SH-SY5Y (cell line): ENCODE measurements at regions not wholly inside any gene's neighbourhood (a gene's known extent, or its start where the extent isn't known, plus 50 kb on each side); places are given as distances from the start of the nearest gene placed in this dataset.

Experiments
- GATA2 ChIP-seq: IDR thresholded peaks from 2 replicates; pipeline ENCODE4 v1.6.1; 2011; ENCODE audit warnings: mild to moderate bottlenecking, low read depth, low read length
- GATA3 ChIP-seq: IDR thresholded peaks from 2 replicates; pipeline ENCODE4 v1.6.1; 2011; ENCODE audit warnings: low read depth, mild to moderate bottlenecking, low read length, moderate library complexity

- TF ChIP-seq GATA3 (no peak), GATA2 (no peak)
Measured at GRCh38 chr16:8247993-8248392, 342.3 kb downstream of the TMEM114 start.

- TF ChIP-seq GATA3 (no peak), GATA2 (no peak)
Measured at GRCh38 chr16:8243981-8244380, 346.3 kb downstream of the TMEM114 start.

DNA sequence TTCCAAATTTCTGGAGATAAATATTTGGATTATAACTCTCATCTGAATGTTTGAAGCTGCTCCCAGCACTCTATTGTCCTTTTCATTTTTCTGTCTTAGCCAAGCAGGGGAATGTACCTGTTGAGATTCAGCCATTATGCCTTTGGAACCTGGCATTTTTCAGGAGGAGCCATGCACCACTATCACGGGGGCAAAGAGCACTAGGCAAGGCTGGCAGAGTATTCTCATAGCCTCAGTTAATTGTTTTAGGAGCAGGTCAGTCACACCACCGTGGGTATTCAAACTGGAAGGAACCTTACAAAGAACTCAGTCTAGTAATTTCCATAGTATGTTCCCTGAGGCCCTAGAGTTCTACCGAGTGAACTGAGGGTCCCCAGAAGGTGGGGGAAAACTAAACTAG is 348.9 kb downstream of the TMEM114 start:
- TF ChIP-seq GATA2 (no peak), GATA3 (no peak)

DNA sequence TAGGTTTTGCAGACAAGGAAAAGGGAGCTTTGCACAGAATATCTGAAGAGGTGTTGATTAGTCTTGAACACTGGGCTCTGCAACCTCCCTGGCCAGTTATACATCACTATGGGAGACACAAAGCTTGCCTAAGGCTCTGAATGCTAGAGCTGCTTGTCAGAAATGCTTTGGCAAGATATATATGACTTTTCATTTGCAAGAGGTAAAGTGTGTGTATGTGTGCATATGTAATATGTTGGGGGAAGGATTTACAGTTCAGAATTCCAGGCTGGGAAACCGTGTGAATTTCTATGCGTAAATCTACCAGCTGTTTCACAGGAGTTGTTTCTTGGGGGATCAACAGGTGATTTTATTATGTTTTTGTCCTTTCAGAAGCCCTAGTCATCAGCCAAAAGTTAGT is 350.9 kb downstream of the TMEM114 start:
- TF ChIP-seq GATA3 (no peak), GATA2 (no peak)

GRCh38 chr16:8237452-8237851 is 352.9 kb downstream of the TMEM114 start:
- no peak for TF ChIP-seq GATA3
- TF ChIP-seq GATA2 = no peak

DNA sequence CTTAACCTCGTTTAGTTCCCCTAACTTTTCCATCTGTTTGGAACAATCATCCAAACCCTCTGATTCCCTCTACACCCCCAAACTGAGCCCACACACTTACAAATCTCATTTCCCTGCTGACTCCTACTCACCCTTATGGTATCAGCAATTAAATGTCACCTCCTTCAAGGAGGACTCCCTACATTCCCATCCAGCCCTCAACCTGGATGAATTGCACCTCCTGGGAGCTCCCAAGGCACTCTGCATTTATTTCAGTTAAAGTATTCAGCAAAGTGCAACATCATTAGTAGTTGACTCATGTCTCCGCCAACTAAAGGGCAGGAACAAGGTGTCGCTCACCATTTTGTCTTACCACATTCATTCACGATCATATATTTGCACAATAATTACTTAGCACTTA is 353.5 kb downstream of the TMEM114 start:
- no peak for TF ChIP-seq GATA3
- TF ChIP-seq GATA2 = no peak

- TF ChIP-seq GATA3 (no peak), GATA2 (no peak)
Measured at GRCh38 chr16:8230497-8230896, 359.8 kb downstream of the TMEM114 start.

DNA sequence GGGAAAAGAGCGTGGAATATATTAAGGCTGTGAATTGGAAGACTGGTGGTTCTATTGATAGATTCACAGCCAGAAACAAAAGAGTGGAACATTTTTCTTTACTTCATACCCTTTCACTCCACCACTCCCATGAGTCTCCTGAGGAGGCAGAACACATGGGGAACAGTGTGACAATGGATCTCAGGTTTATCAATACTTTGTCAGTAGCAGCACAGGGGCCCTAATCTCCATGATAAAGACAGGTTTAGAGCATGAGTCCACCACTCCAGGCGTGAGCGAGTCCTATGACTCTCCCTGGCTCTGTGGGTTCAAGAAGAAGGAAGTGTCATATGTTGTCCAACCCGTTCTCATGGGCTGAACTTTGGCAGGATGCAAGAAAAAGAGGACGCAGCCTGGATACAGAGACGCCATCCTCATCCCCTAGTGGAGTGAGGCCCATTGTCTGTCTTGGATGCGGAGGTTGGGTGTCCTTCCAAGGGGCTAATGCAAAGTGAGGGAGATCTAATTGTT is 361.2 kb downstream of the TMEM114 start:
- TF ChIP-seq GATA2 (no peak), GATA3 (no peak)

DNA sequence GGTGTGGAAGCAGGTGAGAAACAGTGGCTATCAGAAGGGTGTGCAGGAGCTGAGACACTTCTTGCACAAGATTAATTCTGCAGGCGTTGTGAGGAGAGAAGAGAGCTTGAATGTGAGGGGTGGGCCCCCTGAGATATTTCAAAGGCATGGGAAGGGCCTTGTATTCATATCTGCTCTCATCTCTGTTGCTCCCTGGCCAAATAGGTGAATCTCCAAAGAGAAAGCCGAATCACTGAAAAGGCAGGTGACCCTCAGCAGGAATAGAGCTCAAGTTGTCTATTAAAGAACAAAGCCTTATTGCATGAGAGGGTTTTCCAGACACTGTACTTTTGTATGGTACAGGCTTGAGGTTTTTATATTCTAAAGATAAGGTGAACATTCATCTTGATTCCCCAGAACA is 373.1 kb downstream of the TMEM114 start:
- TF ChIP-seq GATA2 (no peak), GATA3 (no peak)

GRCh38 chr16:8204769-8205168 is 385.5 kb downstream of the TMEM114 start:
- TF ChIP-seq GATA3 (no peak), GATA2 (no peak)

GRCh38 chr16:8204096-8204495 is 386.2 kb downstream of the TMEM114 start:
- TF ChIP-seq GATA3 (no peak), GATA2 (no peak)

DNA sequence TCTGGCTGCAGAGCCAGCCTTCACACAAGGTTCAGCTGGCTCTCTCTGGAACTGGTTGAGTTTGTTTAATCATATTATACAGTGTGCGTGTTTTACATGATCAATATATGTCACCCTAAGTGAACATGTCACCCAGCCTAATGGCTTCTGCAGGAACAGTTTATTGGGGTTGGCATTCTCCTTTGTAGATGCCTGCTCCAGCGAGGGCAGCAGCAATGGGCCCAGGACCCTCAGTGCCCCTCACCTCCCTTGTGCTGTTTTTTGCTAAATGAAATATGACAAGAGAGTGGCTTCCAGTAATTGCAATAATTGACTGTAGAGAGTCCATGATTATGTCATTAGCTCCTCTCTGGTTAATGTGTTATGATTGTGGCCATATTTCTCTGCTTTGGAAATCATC is 387.2 kb downstream of the TMEM114 start:
- no peak for TF ChIP-seq GATA3
- TF ChIP-seq GATA2 = no peak

- TF ChIP-seq GATA2 (no peak), GATA3 (no peak)
Measured at GRCh38 chr16:8200839-8201238, 389.5 kb downstream of the TMEM114 start.

DNA sequence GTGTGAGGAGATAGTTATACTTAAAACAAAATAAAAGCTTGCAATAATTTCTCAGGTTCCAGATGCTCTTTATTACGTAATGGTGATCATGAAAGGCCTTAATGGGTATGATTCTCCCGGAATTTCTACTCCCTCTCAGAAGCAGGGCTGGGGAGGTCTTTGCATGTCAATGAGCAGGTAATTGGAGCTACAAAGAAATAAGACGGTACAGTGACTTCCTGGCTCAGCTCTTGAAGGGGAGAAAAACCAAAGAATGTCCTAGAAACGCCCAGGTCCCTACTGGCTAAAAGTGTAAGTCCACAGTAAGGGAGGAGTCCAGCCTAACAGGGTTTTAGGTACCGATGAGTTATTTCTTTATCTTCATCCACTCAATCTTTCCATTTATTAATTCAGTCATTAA is 390.9 kb downstream of the TMEM114 start:
- TF ChIP-seq GATA3 = no peak
- no peak for TF ChIP-seq GATA2

DNA sequence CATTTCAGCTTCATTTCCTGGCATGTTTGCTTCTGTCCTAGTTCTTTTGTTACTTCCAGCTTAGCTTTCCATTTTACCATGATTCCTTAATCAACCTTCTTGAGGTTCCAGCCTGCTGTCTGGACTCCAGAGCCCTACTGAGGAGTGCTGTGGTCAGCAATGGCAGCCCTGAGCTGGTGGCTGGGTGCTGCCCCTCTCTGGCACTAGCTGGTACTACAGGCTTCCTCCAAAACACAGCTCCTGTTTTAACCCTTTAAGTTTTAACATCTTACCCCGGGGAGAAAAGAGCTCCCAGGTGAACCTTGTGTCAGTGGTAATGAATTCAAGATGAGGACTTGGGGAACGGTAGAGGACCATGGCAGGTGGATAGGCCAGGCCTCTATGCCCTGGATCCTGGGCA is 395.5 kb downstream of the TMEM114 start:
- no peak for TF ChIP-seq GATA2
- TF ChIP-seq GATA3 = no peak

DNA sequence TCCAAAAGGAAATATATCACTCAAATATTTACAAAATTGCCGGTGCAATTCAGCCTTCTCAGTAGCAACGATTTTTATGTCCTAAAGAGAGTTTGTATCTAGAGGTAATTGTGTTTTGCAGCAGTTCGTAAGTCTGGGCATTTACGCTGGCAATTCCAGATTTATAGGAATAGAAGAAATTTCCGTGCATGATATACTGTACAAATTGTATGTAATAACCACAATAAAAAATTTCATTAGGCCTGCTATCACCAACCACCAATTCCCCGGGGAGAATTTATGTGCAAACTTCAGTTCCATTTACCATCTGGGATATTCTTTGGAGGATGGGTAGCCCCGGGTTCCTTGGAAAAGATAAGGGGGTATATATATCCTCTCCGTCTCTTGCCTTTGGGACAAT is 401.5 kb downstream of the TMEM114 start:
- TF ChIP-seq GATA2 (no peak), GATA3 (no peak)
